ENCODE measurements at regions not wholly inside any gene's neighbourhood (a gene's known extent, or its start where the extent isn't known, plus 50 kb on each side); places are given as distances from the start of the nearest gene placed in this dataset.

DNA sequence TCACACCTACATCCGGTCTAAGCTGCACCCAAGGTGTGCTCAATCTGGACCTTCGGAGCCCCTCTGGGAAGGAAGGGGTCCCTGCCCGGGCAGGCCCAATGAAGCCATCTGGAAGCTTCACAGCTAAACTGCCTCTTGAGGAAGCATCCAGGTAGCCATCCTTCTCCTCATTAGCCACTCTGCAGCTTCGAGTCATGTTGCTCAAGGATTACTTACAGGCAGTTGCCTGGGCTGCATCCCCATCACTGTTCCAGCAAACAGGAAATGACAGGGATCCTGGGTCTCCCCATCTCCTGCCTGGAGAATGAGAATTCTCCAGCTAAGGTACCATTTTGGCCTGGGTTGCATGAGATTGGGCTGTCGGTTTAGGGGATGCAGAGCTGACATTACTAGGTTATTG, 91.7 kb downstream of the ERMARD start:
- Histone ChIP-seq H3K9ac (no peak overlapping the region), H3K36me3 (no peaks in the 10 kb centered on the region), H3K4me3 (no peak overlapping the region), H3K4me2 (no peak overlapping the region), H3K4me1 (peaks cover 3 to 52% (median 36%) of the 10 kb centered on the region in 10 experiments; a peak in 19 of 20 replicates), H4K20me1 (peaks cover 0 to 1% (median 0%) of the 10 kb centered on the region in 11 experiments; a peak in 2 of 22 replicates), H3K9me3 (replicated peaks in 1 of 11) (peaks cover 0 to 5% (median 0%) of the 10 kb centered on the region in 11 experiments; a peak in 2 of 22 replicates), H3K27ac (no peak overlapping the region), H3K27me3 (peaks cover 0 to 12% (median 4%) of the 10 kb centered on the region in 11 experiments; a peak in 9 of 22 replicates)
- TF ChIP-seq Cebpa-rat (IDR thresholded peaks at IDR 0.05), result no peak

DNA sequence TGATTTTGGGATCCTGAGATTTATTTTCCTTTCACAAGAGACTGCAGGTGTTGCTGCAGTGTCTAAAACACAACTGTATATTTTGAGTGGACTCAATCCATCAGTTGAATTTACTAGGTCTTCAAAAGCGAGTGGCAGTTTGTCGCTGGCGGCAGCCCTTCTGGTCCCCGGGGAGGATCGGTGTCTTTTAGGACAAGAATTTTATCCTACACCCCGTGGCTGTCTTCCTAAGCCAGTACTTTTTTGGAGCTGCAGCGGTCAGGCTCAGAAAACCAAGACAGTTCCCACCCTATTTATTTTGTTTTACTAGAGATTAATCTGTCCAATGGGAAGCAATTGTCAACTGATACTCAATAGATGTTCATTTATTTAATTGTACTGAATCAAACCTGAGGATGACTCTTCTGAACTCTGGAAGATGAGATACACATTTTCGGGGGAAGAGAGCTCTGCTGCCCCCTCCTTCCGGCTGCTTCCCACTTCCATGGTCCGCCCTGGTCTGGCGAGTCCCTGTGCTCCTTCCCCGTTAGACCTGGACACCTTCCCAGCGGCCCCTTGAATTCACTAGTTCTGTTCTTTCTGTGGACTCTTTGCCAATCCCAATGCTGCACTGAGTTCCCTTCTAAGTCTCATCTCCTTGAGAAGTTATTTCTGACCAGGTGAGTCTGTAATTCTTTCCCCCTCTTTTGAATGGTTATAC, 90.6 kb downstream of the ERMARD start:
- TF ChIP-seq Cebpa-rat (IDR thresholded peaks at IDR 0.05), result no peak
- H3K4me2 ChIP-seq, result peak overlapping the region in 7 of 11 experiments; percentile 27 to 62 (median 45); a peak in 11 of 22 replicates
- peaks cover 0 to 6% (median 0%) of the 10 kb centered on the region in 11 experiments; a peak in 2 of 22 replicates for H4K20me1 ChIP-seq

DNA sequence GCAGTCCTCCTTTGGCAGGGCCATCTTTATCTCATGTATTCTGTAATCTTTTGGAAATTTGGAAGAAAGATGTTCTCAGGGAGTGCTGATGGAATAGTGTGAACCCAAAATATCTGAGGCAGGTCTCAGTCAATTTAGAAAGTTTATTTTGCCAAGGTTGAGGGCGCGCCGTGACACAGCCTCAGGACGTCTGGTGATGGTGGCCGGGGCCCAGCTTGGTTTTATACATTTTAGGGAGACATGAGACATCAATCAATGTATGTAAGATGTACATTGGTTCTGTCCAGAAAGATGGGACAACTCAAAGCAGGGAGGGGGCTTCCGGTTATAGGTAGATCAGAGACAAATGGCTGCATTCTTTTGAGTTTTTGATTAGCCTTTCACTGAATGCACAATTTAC, 89.8 kb downstream of the ERMARD start:
- no peak for TF ChIP-seq Cebpa-rat (IDR thresholded peaks at IDR 0.05)
- H3K9me3 ChIP-seq (replicated peaks in 1 of 11), result no peaks in the 10 kb centered on the region
- H3K4me3 ChIP-seq, result no peak overlapping the region
- peaks cover 0 to 20% (median 15%) of the 10 kb centered on the region in 11 experiments; a peak in 12 of 22 replicates for H3K27me3 ChIP-seq
- no peaks in the 10 kb centered on the region for H3K36me3 ChIP-seq
- no peak overlapping the region for H3K27ac ChIP-seq
- H3K4me1 ChIP-seq, result peaks cover 9 to 49% (median 34%) of the 10 kb centered on the region in 10 experiments
- H3K9ac ChIP-seq, result no peak overlapping the region
- H4K20me1 ChIP-seq, result peaks cover 0 to 6% (median 0%) of the 10 kb centered on the region in 11 experiments; a peak in 2 of 22 replicates
- H3K4me2 ChIP-seq, result peak overlapping the region in 6 of 11 experiments; percentile 28 to 62 (median 46); a peak in 10 of 22 replicates

More for the DNA sequence above, 90.6 kb downstream of the ERMARD start:
- Histone ChIP-seq H3K27ac (no peak overlapping the region), H3K4me1 (peaks cover 9 to 50% (median 36%) of the 10 kb centered on the region in 10 experiments), H3K27me3 (peaks cover 0 to 20% (median 11%) of the 10 kb centered on the region in 11 experiments; a peak in 12 of 22 replicates), H3K9me3 (replicated peaks in 1 of 11) (peaks cover 0 to under 1% (median 0%) of the 10 kb centered on the region in 11 experiments; a peak in 1 of 22 replicates), H3K36me3 (no peaks in the 10 kb centered on the region), H3K9ac (no peak overlapping the region), H3K4me3 (no peak overlapping the region)

DNA sequence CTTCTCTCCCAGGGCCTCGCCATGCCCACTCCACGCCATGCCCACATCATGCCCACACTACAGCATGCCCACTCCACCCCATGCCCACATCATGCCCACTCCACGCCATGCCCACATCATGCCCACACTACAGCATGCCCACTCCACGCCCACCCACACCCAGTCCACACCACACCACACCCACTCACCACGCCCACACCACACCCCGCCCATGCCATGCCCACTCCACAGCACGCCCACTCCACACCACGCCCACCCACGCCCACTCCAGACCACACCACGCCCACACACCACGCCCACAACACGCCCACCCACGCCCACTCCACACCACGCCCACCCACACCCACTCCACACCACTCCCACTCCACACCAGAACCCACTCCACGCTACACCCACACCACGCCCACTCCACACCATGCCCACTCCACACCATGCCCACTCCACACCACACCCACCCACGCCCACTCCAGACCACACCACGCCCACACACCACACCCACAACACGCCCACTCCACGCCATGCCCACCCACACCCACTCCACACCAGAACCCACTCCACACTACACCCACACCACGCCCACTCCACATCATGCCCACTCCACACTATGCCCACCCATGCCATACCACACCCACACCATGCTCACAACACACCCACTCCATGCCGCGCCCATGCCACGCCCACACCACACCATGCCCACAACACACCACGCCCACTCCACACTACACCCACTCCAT, 88.6 kb downstream of the ERMARD start:
- H3K36me3 ChIP-seq, result no peaks in the 10 kb centered on the region
- peaks cover 0 to 20% (median 15%) of the 10 kb centered on the region in 11 experiments; a peak in 12 of 22 replicates for H3K27me3 ChIP-seq
- no peak overlapping the region for H3K9ac ChIP-seq
- H3K4me2 ChIP-seq, result peak overlapping the region in 7 of 11 experiments; percentile 44 to 84 (median 74); a peak in 10 of 22 replicates
- no peak for TF ChIP-seq Cebpa-rat (IDR thresholded peaks at IDR 0.05)
- peaks cover 0 to 6% (median 0%) of the 10 kb centered on the region in 11 experiments; a peak in 2 of 22 replicates for H4K20me1 ChIP-seq
- peaks cover 9 to 49% (median 32%) of the 10 kb centered on the region in 10 experiments for H3K4me1 ChIP-seq
- no peak overlapping the region for H3K27ac ChIP-seq
- H3K9me3 ChIP-seq (replicated peaks in 1 of 11), result no peaks in the 10 kb centered on the region
- no peak overlapping the region for H3K4me3 ChIP-seq

GRCh38 chr6:169839493-169839892, 88.1 kb downstream of the ERMARD start:
- peaks cover 9 to 49% (median 32%) of the 10 kb centered on the region in 10 experiments for H3K4me1 ChIP-seq
- no peak for TF ChIP-seq Cebpa-rat (IDR thresholded peaks at IDR 0.05)
- no peak overlapping the region for H3K4me3 ChIP-seq
- H3K27ac ChIP-seq, result no peak overlapping the region
- H3K4me2 ChIP-seq, result peak overlapping the region in 7 of 11 experiments; percentile 61 to 84 (median 74); a peak in 11 of 22 replicates
- H3K27me3 ChIP-seq, result peaks cover 0 to 20% (median 15%) of the 10 kb centered on the region in 11 experiments; a peak in 12 of 22 replicates
- no peaks in the 10 kb centered on the region for H3K9me3 ChIP-seq (replicated peaks in 1 of 11)
- H3K36me3 ChIP-seq, result no peaks in the 10 kb centered on the region
- H3K9ac ChIP-seq, result no peak overlapping the region
- peaks cover 0 to 6% (median 0%) of the 10 kb centered on the region in 11 experiments; a peak in 2 of 22 replicates for H4K20me1 ChIP-seq

DNA sequence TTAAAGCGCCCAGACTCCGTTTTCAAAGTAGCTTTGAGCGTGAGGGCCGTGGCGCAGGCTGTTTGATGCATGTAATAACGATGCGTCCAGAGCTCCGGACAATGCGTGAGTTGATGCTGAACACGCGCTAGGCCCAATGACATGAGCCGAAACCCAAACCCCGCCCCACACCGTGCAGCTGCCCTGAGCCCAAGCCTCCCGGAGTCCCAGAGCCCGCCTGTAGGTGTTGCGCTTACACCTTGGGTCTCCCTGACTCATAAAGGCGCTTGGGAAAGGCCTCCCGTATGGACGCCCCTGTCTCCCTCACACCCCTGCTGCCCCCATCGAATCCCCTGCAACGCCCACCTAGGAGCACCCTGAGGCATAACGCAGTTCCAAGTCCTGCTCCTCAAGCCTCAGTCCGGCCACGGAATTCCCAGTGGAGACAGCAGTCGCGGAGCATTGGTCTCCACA, 87.6 kb downstream of the ERMARD start:
- Histone ChIP-seq H4K20me1 (peaks cover 0 to 6% (median 0%) of the 10 kb centered on the region in 11 experiments; a peak in 2 of 22 replicates), H3K9ac (no peak overlapping the region), H3K4me3 (no peak overlapping the region), H3K36me3 (no peaks in the 10 kb centered on the region), H3K4me1 (peaks cover 9 to 49% (median 32%) of the 10 kb centered on the region in 10 experiments), H3K27me3 (peaks cover 0 to 20% (median 15%) of the 10 kb centered on the region in 11 experiments; a peak in 12 of 22 replicates), H3K27ac (no peak overlapping the region), H3K9me3 (replicated peaks in 1 of 11) (no peaks in the 10 kb centered on the region), H3K4me2 (peak overlapping the region in 8 of 11 experiments; percentile 61 to 84 (median 74); a peak in 14 of 22 replicates)
- no peak for TF ChIP-seq Cebpa-rat (IDR thresholded peaks at IDR 0.05)

GRCh38 chr6:169838346-169839028, 87.1 kb downstream of the ERMARD start:
- peak overlapping the region; percentile 26 to 84 (median 72); a peak in 20 of 22 replicates for H3K4me2 ChIP-seq
- TF ChIP-seq Cebpa-rat (IDR thresholded peaks at IDR 0.05), result no peak

More at GRCh38 chr6:169838346-169839028, 87.1 kb downstream of the ERMARD start:
- H3K4me3 ChIP-seq, result no peak overlapping the region
- peaks cover 9 to 49% (median 32%) of the 10 kb centered on the region in 10 experiments for H3K4me1 ChIP-seq
- no peaks in the 10 kb centered on the region for H3K9me3 ChIP-seq (replicated peaks in 1 of 11)
- peaks cover 0 to 6% (median 0%) of the 10 kb centered on the region in 11 experiments; a peak in 2 of 22 replicates for H4K20me1 ChIP-seq
- no peaks in the 10 kb centered on the region for H3K36me3 ChIP-seq
- H3K27ac ChIP-seq, result no peak overlapping the region
- H3K27me3 ChIP-seq, result peaks cover 0 to 20% (median 15%) of the 10 kb centered on the region in 11 experiments; a peak in 12 of 22 replicates
- H3K9ac ChIP-seq, result no peak overlapping the region
